Esophagus squamous epithelium (tissue), 5 donors: ENCODE measurements at regions not wholly inside any gene's neighbourhood (a gene's known extent, or its start where the extent isn't known, plus 50 kb on each side); places are given as distances from the start of the nearest gene placed in this dataset.
"Not testable (repeated sequence)": the region's sequence is repeated elsewhere in the genome, so short reads cannot be mapped to it uniquely, and the experiment has no call there.

Experiments
- DNase-seq: peaks from one replicate; lab custom pipeline; 2025; lab: John Stamatoyannopoulos, UW
- H3K27ac ChIP-seq, 4 donors: fragments of 200-600 bp; sonication (generic); one replicate each; pipeline ENCODE4 v1.5.1; 2016 to 2019; ENCODE audit warnings: mild to moderate bottlenecking in 1 of 4
- H3K27me3 ChIP-seq, 4 donors: fragments of 200-600 bp; sonication (generic); 1 replicate in 3 of 4; 2 replicates in 1 of 4; pipeline versions ENCODE4 v1.5.1 to v1.6.0; 2017 to 2021; ENCODE audit warnings: antibody characterized with exemption in 1 of 4
- H3K36me3 ChIP-seq, 3 donors: fragments of 200-600 bp; sonication (generic); one replicate each; pipeline ENCODE4 v1.5.1; 2016 to 2019
- H3K4me1 ChIP-seq, 3 donors: fragments of 200-600 bp; sonication (generic); one replicate each; pipeline ENCODE4 v1.5.1; 2017 to 2019
- H3K4me3 ChIP-seq, 4 donors: fragments of 200-600 bp; sonication (generic); 1 replicate in 3 of 4; 2 replicates in 1 of 4; pipeline ENCODE4 v1.5.1; 2016 to 2019; ENCODE audit warnings: mild to moderate bottlenecking in 2 of 4, moderate library complexity in 1 of 4
- H3K9me3 ChIP-seq, 3 donors: fragments of 200-600 bp; sonication (generic); one replicate each; pipeline ENCODE4 v1.5.1; 2016 to 2019
- POLR2A ChIP-seq, 4 donors: fragments of 450-650 bp; IDR thresholded peaks; one replicate each; pipeline ENCODE4 v1.6.1; 2017; ENCODE audit warnings: antibody characterized with exemption in 4 of 4, mild to moderate bottlenecking in 4 of 4, moderate library complexity in 3 of 4
- WGBS, 2 donors: methylation state at CpG; one replicate each; pipeline ENCODE4 v1.1.5; 2018; 5-methylcytosine and 5-hydroxymethylcytosine counted together
- intact Hi-C: fragments of 100-400 bp; cut with DNase I; formaldehyde crosslinking; loops from one replicate; pipeline ENCODE4 v1.15.0; 2022
- small RNA-seq, 4 donors: library from RNA; depleted of rRNA; stranded (forward); fragments of <200 nt; gene quantifications; one replicate each; pipeline ENCODE3, GENCODE V24; 2016
- TF ChIP-seq, protein P1 (sequence below), 6 experiments: fragments of 450-650 bp in 4 of 6; fragments of 200-600 bp in 2 of 6; sonication (generic) in 2 of 6; IDR thresholded peaks; one replicate each; pipeline ENCODE4 v1.5.1; 2016 to 2019; ENCODE audit warnings: antibody characterized with exemption in 6 of 6, mild to moderate bottlenecking in 4 of 6, moderate library complexity in 4 of 6
- donor health status: DM: yes; HTN: yes; CAD: no.

DNA sequence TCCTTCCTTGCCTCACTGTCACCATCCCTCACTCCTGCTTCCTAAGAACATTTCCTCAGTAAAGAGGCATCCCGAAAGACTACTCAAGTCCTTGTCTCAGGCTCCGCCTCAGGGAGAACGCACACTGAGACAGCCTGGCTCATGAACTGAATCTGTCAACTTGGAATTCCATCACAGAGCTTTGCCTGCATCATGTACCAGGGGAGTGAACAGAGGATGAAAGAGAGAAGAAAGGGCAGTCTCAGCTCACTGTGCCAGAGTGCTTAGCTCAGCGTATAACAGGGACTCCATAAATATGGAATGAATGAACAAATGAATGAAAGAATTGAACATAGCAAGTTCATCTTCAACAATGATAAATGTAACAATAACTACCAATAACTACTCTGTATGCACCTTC is 68.7 kb upstream of the SLC1A3 start:
- intact Hi-C loops, result no loop called here
- DNase-seq, result no peak
- Histone ChIP-seq H3K27ac (no peak overlapping the region), H3K9me3 (no peaks in the 10 kb centered on the region), H3K4me3 (no peak overlapping the region), H3K4me1 (peaks cover 5 to 27% (median 11%) of the 10 kb centered on the region in 3 donors), H3K27me3 (peaks cover 0 to 3% (median 0%) of the 10 kb centered on the region in 4 donors), H3K36me3 (no peaks in the 10 kb centered on the region)
- no peak for TF ChIP-seq POLR2A (IDR thresholded peaks at IDR 0.05)
- TF ChIP-seq, protein P1, sequence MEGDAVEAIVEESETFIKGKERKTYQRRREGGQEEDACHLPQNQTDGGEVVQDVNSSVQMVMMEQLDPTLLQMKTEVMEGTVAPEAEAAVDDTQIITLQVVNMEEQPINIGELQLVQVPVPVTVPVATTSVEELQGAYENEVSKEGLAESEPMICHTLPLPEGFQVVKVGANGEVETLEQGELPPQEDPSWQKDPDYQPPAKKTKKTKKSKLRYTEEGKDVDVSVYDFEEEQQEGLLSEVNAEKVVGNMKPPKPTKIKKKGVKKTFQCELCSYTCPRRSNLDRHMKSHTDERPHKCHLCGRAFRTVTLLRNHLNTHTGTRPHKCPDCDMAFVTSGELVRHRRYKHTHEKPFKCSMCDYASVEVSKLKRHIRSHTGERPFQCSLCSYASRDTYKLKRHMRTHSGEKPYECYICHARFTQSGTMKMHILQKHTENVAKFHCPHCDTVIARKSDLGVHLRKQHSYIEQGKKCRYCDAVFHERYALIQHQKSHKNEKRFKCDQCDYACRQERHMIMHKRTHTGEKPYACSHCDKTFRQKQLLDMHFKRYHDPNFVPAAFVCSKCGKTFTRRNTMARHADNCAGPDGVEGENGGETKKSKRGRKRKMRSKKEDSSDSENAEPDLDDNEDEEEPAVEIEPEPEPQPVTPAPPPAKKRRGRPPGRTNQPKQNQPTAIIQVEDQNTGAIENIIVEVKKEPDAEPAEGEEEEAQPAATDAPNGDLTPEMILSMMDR (IDR thresholded peaks at IDR 0.05), result no peak
- WGBS, 2 donors, result 69 to 76% methylated on average over 2 to 4 of the region's 4 CpGs

DNA sequence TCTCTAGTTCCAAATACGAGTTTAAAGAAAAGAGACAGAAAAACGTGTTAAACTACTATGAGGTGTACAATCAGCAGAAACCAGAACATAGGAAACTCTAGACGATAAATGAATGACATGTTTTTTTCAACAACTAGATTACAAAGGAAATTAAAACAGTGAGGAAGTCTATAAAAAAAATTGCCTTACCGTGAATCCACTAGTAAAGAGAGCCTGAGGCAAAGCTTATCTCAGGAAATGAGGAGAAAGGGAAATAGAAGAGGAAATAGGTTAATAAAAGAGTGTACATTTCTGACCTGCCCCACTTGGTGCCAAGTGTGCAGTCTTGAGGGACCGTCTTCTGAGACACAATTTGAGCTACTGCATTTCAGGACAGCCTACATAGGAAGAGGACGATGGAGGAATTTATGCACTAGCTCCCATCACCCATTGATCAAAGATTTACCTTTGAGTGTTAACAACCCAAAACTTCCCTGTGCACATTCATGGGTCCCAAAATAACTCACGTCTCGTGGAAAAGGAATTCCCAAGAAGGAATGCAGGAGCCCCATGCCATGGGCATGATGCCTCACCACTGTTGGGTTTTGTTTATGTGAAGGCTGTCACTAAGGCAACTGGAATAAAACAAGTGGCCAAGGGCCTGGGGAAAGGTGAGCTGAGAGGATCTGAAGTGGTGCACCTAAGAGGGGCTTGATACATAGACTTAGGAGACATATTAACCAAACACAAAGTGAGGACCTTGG is 53.6 kb upstream of the SLC1A3 start:
- DNase-seq, result no peak
- no peak overlapping the region for H3K27ac ChIP-seq
- 60 to 65% methylated on average over 8 of the region's 8 CpGs for WGBS, 2 donors
- no peaks in the 10 kb centered on the region for H3K9me3 ChIP-seq
- no peak for TF ChIP-seq POLR2A (IDR thresholded peaks at IDR 0.05)
- TF ChIP-seq, protein P1 (IDR thresholded peaks at IDR 0.05), result no peak
- intact Hi-C loops, result no loop called here
- H3K4me3 ChIP-seq, result no peak overlapping the region
- H3K4me1 ChIP-seq, result no peaks in the 10 kb centered on the region
- H3K36me3 ChIP-seq, result no peaks in the 10 kb centered on the region
- no peaks in the 10 kb centered on the region for H3K27me3 ChIP-seq

DNA sequence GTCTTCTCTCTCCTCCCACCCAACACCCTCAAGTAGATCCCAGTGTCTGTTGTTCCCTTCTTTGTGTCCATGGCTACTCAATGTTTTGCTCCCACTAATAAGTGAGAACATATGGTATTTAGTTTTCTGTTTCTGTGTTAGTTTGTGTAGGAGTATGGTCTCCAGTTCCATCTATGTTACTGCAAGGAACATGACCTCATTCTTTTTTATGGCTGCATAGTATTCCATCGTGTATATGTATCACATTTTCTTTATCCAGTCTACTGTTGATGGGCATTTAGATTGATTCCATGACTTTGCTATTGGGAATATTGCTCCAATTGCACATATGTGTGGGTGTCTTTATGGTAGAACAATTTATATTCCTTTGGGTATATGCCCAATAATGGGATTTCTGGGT is 51.4 kb upstream of the SLC1A3 start:
- H3K4me1 ChIP-seq, H3K36me3 ChIP-seq, H3K27ac ChIP-seq, H3K9me3 ChIP-seq, intact Hi-C loops, H3K27me3 ChIP-seq, H3K4me3 ChIP-seq, DNase-seq: not testable (repeated sequence)
- 89 to 91% methylated on average over 1 of the region's 1 CpG for WGBS, 2 donors

Small RNAs in the stretch of these regions (small RNA-seq; reads per million reads assigned to genes)
- gene RNA5SP181, result 0 to 0.15 (median 0) reads per million in 4 donors
